Loucy (cell line): ENCODE measurements at regions not wholly inside any gene's neighbourhood (a gene's known extent, or its start where the extent isn't known, plus 50 kb on each side); places are given as distances from the start of the nearest gene placed in this dataset.
"Not testable (repeated sequence)": the region's sequence is repeated elsewhere in the genome, so short reads cannot be mapped to it uniquely, and the experiment has no call there.

Experiments used
- H2AFZ ChIP-seq: fragments of 200-600 bp; sonication (generic); 2 replicates; pipeline ENCODE4 v1.6.0; 2016; ENCODE audit warnings: antibody characterized with exemption, mild to moderate bottlenecking, low read length, moderate library complexity
- H3F3A ChIP-seq: fragments of 200-600 bp; 2 replicates; pipeline ENCODE4 v1.6.0; 2016; ENCODE audit warnings: antibody characterized with exemption, low read depth, mild to moderate bottlenecking
- H3K27me3 ChIP-seq: fragments of 200-600 bp; sonication (generic); 2 replicates; pipeline ENCODE4 v1.6.1; 2014; ENCODE audit warnings: low read length, mild to moderate bottlenecking; ENCODE audit not compliant: insufficient read depth, poor library complexity, severe bottlenecking
- H3K36me3 ChIP-seq: fragments of 200-600 bp; sonication (generic); 2 replicates; pipeline ENCODE4 v1.6.1; 2016; ENCODE audit warnings: low read length; ENCODE audit not compliant: insufficient read depth
- H3K4me1 ChIP-seq: fragments of 200-600 bp; sonication (generic); 2 replicates; pipeline ENCODE4 v1.5.1; 2014; ENCODE audit warnings: low read length, mild to moderate bottlenecking; ENCODE audit not compliant: insufficient read depth, poor library complexity, severe bottlenecking
- H3K4me2 ChIP-seq: fragments of 200-600 bp; sonication (generic); 2 replicates; pipeline ENCODE4 v1.6.0; 2014; ENCODE audit warnings: antibody characterized with exemption, low read length, low read depth, mild to moderate bottlenecking; ENCODE audit not compliant: poor library complexity, severe bottlenecking
- H3K4me3 ChIP-seq: fragments of 200-600 bp; sonication (generic); 2 replicates; pipeline ENCODE4 v1.5.1; 2014; ENCODE audit warnings: low read length, mild to moderate bottlenecking, mixed read lengths; ENCODE audit not compliant: poor library complexity, severe bottlenecking
- H3K79me2 ChIP-seq: fragments of 200-600 bp; sonication (generic); 2 replicates; pipeline ENCODE4 v1.6.1; 2014; ENCODE audit warnings: low read length; ENCODE audit not compliant: insufficient read depth
- H3K9ac ChIP-seq: fragments of 200-600 bp; sonication (generic); 2 replicates; pipeline ENCODE4 v1.6.0; 2014; ENCODE audit warnings: mild to moderate bottlenecking, low read depth, low read length, moderate library complexity; ENCODE audit not compliant: poor library complexity, severe bottlenecking
- H3K9me2 ChIP-seq: fragments of 200-600 bp; sonication (generic); replicated peaks from 2 replicates; pipeline ENCODE4 v1.6.1; 2016; ENCODE audit warnings: low read depth, low read length, mixed read lengths
- H3K9me3 ChIP-seq: fragments of 200-600 bp; sonication (generic); 2 replicates; pipeline ENCODE4 v1.6.1; 2014; ENCODE audit warnings: mild to moderate bottlenecking, antibody characterized with exemption, low read length, low read depth; ENCODE audit not compliant: insufficient read depth
- H4K20me1 ChIP-seq: fragments of 200-600 bp; sonication (generic); 2 replicates; pipeline ENCODE4 v1.6.0; 2014; ENCODE audit warnings: antibody characterized with exemption, low read length, mild to moderate bottlenecking; ENCODE audit not compliant: insufficient read depth, poor library complexity, severe bottlenecking
- EZH2phosphoT487 ChIP-seq: fragments of 200-600 bp; IDR thresholded peaks from 2 replicates; pipeline ENCODE4 v1.6.1; 2018; ENCODE audit warnings: antibody characterized with exemption, mild to moderate bottlenecking, moderate library complexity, borderline replicate concordance
- TF ChIP-seq, protein P1 (sequence below): fragments of 200-600 bp; sonication (generic); conservative IDR thresholded peaks from 2 replicates; pipeline ENCODE4 v1.5.1; 2014; ENCODE audit warnings: mild to moderate bottlenecking, antibody characterized with exemption, low read length

DNA sequence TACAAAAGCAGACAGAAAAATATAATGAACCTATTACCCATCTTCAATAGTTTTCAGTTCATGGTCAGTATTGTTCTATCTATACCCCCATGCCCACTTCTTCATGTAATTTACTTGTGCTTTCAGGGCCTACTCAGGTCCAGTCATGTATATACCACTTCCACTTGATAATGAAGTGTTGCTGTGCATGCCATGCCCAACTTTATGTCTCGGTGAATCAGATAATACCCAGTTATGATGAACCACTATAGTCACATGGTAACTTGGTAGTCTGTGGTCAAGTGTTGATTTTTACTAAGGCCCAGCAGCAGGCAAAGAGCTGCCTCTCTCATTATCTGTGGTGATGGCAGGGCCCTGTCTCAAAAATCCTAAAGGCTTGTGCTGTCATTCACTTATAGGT, 70.7 kb upstream of the IL33 start:
- H3K4me3 ChIP-seq, result no peak overlapping the region
- H3K9me3 ChIP-seq, result no peaks in the 10 kb centered on the region
- H4K20me1 ChIP-seq, result no peaks in the 10 kb centered on the region
- no peaks in the 10 kb centered on the region for H3K27me3 ChIP-seq
- no peaks in the 10 kb centered on the region for H3K36me3 ChIP-seq
- TF ChIP-seq EZH2phosphoT487, result no peak
- TF ChIP-seq, protein P1, sequence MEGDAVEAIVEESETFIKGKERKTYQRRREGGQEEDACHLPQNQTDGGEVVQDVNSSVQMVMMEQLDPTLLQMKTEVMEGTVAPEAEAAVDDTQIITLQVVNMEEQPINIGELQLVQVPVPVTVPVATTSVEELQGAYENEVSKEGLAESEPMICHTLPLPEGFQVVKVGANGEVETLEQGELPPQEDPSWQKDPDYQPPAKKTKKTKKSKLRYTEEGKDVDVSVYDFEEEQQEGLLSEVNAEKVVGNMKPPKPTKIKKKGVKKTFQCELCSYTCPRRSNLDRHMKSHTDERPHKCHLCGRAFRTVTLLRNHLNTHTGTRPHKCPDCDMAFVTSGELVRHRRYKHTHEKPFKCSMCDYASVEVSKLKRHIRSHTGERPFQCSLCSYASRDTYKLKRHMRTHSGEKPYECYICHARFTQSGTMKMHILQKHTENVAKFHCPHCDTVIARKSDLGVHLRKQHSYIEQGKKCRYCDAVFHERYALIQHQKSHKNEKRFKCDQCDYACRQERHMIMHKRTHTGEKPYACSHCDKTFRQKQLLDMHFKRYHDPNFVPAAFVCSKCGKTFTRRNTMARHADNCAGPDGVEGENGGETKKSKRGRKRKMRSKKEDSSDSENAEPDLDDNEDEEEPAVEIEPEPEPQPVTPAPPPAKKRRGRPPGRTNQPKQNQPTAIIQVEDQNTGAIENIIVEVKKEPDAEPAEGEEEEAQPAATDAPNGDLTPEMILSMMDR, result no peak
- no peak overlapping the region for H3K9ac ChIP-seq
- no peaks in the 10 kb centered on the region for H3K79me2 ChIP-seq
- H3K9me2 ChIP-seq, result no peaks in the 10 kb centered on the region
- no peaks in the 10 kb centered on the region for H3F3A ChIP-seq
- no peak overlapping the region for H3K4me2 ChIP-seq
- H3K4me1 ChIP-seq, result no peaks in the 10 kb centered on the region
- no peak overlapping the region for H2AFZ ChIP-seq

DNA sequence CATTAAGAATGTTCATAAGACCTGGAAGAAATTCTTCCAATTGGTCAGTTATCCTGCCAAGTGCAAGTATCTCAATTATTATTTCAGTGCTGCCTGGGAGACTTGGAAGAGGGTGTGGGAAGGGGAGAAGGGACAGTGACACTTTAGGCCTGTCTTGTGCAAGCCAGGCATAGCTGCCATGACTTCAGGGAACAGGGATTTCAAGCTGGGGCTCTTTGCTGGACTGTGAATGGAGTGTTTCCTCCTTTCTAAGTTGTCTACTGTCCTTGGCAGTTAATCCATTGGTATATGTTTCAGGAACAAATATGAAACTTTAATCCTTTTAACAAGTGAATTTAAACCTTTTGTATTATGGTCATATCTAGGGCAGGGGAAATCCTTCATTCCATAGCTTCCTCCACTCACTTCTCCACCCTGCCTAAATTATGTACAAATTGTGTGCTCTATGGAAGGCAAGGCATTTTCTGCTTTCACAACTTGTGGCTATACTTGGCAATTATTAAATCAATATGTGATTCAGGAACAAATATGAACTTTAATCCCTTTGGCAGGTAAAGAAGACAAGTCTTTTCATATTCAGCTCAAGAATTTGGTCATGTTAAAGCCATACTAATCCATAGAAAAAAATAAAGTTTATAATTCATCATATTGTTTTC, 72.7 kb upstream of the IL33 start:
- Histone ChIP-seq H3K9me3 (no peaks in the 10 kb centered on the region), H3K4me1 (no peaks in the 10 kb centered on the region), H4K20me1 (no peaks in the 10 kb centered on the region), H3K36me3 (no peaks in the 10 kb centered on the region), H3K4me3 (no peak overlapping the region), H3K9me2 (no peaks in the 10 kb centered on the region), H2AFZ (no peak overlapping the region), H3F3A (no peaks in the 10 kb centered on the region), H3K27me3 (no peaks in the 10 kb centered on the region), H3K79me2 (no peaks in the 10 kb centered on the region), H3K9ac (no peak overlapping the region), H3K4me2 (no peak overlapping the region)
- no peak for TF ChIP-seq EZH2phosphoT487
- TF ChIP-seq, protein P1, result no peak

DNA sequence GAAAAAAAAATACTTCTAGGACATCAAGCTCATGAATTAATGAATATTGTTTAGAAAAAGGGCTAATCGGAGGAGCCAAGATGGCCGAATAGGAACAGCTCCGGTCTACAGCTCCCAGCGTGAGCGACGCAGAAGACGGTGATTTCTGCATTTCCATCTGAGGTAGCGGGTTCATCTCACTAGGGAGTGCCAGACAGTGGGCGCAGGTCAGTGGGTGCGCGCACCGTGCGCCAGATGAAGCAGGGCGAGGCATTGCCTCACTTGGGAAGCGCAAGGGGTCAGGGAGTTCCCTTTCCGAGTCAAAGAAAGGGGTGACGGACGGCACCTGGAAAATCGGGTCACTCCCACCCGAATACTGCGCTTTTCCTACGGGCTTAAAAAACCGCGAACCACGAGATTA, 79.8 kb upstream of the IL33 start:
- H3K9me3 ChIP-seq, H3K36me3 ChIP-seq, H3F3A ChIP-seq, H3K9me2 ChIP-seq, H3K79me2 ChIP-seq, H4K20me1 ChIP-seq, H3K4me3 ChIP-seq, H2AFZ ChIP-seq, H3K4me2 ChIP-seq, H3K27me3 ChIP-seq, H3K9ac ChIP-seq: not testable (repeated sequence)
- H3K4me1 ChIP-seq, result peaks cover 13% of the 10 kb centered on the region

DNA sequence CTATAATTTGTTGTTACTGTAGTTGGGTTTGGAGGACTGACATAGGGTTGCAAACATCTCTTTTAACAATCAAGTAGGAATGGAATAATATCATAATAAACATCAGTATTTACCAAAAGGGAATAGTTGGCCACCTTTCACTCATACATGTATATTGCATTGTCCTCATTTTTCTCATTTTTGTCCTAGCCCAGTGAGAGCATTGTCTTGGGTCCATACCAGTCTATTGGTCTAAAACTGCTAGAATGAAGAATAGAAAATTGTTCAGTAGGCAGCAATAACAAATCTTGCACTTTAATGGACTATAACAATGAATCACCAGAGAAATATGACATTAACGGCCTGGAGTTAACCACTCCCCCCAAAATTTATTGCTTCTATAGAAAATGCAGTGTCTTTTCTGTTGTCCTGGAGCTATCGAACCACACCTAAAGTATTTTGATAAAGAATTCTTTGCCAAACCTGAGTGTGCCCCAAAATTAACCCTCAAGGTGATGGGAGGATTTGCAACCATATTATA, 80.9 kb upstream of the IL33 start:
- Histone ChIP-seq H2AFZ (no peak overlapping the region), H3K4me2 (no peak overlapping the region), H3K27me3 (peaks cover 12% of the 10 kb centered on the region)

More for the DNA sequence above, 80.9 kb upstream of the IL33 start:
- H3K4me3 ChIP-seq, result no peak overlapping the region
- H3K36me3 ChIP-seq, result no peaks in the 10 kb centered on the region
- no peaks in the 10 kb centered on the region for H3F3A ChIP-seq
- H3K4me1 ChIP-seq, result peaks cover 13% of the 10 kb centered on the region
- no peaks in the 10 kb centered on the region for H4K20me1 ChIP-seq
- TF ChIP-seq, protein P1, result no peak
- no peak for TF ChIP-seq EZH2phosphoT487
- no peak overlapping the region for H3K9ac ChIP-seq
- no peaks in the 10 kb centered on the region for H3K79me2 ChIP-seq
- H3K9me3 ChIP-seq, result no peaks in the 10 kb centered on the region
- no peaks in the 10 kb centered on the region for H3K9me2 ChIP-seq
